Activated T-cell treated with anti-CD3 and anti-CD28 coated beads for 1 hour (primary cell): ENCODE measurements at regions not wholly inside any gene's neighbourhood (a gene's known extent, or its start where the extent isn't known, plus 50 kb on each side); places are given as distances from the start of the nearest gene placed in this dataset.

ENCODE experiments used
- DNase-seq: peaks from one replicate; pipeline ENCODE4 v3.0.0-alpha.2; 2020; ENCODE audit warnings: low read depth

DNA sequence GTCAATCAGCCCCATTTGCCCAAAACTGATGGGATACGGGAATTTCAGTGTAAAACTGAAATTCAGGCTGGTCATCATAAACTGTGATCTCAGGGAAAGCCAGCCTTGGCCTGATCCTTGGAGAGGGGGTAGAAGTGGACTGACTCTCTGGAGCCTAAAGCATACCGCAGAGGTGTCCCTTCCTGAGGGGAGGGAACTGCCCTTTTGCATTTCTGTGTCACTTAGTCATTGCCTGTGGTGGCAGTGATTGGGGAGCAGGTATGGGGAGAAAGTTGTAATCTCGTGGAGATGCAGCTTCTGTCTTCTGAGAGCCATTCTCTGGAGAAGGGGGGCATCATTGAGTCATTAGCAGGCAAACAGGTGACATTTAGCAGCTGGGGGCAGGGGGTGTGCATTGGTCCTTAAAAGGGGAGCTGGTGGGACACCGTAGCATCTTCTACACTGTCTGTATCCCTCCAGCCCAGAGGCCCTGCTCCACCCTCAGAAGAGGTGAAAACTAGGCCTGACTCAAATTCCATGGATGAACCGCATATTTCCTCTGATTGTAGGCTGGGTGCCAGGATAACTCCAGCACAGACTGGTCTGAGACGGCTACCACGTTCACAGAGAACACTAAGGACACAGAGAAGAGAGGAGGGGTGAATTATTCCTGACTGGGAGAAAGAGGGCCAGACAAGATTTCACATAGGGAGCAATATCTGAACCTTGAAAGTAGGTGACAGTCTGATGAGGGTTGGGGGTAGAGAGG, 143.3 kb downstream of the SEC61B start:
- no peak for DNase-seq

- no peak for DNase-seq
Measured at GRCh38 chr9:99366183-99366582, 144.1 kb downstream of the SEC61B start.

GRCh38 chr9:99366621-99367020, 144.5 kb downstream of the SEC61B start:
- DNase-seq, result no peak

- DNase-seq, result no peak
Measured at GRCh38 chr9:99368341-99369326, 146.6 kb downstream of the SEC61B start.

GRCh38 chr9:99369327-99369722, 147.2 kb downstream of the SEC61B start:
- DNase-seq, result no peak

GRCh38 chr9:99370376-99370775, 148.3 kb downstream of the SEC61B start:
- no peak for DNase-seq

GRCh38 chr9:99371376-99371775, 149.3 kb downstream of the SEC61B start:
- DNase-seq, result no peak

- DNase-seq, result no peak
Measured at GRCh38 chr9:99373912-99374311, 151.8 kb downstream of the SEC61B start.

DNA sequence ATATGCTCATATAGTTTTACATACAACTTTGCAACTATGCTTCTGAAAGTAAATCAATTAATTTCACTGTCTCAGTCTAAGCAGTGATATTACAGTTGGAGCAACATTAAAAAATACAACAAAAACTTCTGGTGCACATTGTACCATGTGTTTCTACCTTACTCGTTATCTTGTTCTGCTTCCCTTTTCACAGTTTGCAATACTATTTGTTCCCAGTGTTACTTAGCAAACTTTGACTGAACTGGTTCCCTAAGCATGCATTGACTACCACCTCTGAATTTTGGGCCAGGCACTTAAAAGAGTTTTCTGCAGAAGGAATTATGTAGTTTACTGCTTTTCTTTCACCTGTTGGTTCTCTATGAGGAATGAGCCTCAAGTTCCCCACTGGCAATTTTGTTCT, 152.7 kb downstream of the SEC61B start:
- no peak for DNase-seq

DNA sequence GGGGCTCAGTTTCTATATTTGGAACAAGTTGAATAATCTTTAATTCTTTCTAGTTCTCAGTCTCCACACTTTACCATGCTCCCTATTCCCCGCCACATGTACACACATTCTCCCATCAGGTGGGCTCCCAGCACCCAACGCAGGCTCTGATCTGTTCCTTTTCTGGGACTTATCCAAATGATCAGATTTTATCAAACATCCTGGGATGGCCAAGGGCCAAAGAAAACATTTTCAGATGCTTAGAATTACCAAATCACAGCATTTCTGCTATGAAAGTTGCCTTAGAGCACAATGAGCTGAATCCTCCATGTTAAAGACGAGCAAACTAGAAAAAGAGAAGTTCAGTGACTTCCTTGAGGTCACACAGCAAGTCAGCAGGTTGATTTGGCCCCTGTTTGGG, 153.4 kb downstream of the SEC61B start:
- no peak for DNase-seq

DNA sequence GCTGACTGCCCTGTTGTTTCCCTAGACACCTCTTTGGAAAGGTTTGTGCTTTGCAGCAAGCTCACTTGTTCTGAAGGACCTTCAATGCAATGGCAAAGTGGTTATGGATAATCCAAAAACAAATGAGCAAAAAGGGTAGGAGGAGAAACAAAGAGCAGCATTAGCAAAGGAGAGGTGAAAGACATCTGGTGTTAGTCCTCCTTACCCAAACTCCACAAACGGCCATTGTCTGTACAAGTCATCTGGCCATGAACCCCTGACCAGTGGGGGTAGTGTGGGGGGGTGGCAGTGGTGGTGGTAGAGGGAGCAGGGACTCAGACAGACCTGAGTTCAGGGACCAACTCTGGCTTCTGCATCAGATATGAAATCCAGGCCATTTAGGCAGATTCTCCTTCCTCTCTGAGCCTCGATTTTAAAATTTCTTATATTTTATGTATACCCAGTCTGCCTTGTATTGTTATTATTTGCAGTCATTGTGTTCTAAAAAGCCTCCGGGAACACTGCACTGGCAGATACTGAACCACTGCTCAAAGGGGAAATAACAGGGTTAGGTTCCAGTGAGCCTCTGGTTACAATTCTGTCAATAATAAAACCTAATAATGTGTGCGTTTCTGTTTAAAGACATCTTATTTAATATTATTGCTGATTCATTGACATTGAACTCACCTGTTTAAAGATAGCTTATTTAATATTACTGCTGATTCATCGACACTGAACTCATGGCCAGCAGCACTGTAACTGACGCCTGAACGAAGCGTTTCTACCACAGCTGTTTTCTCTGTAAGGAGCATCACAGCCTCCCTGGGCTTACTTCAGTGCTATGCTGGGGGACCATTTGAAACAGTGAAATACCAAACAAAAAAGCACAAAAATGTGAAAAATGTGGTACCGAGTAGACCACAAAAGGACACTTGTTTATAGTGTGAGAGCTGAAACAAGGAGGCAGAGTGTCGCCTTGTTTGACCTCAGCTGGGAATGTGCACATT, 156.0 kb downstream of the SEC61B start:
- DNase-seq, result no peak

DNA sequence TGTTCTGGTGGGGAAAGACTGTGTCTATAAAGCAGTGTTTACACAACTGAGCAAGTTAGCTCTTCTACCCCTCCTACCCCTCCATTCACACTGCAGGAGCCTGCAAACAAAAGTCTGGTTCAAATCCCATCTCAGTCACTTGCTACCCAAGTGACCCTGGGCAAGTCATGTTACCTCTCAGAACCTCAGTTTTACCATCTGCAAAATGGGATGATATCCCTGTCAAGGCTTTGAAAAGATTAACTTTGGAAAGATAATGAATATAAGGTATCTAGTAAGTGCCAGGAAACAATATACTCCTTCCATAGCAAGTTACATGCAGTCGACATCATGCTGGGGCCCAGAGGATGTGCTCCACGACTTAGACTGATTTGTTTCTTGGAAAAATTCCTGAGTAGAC, 161.5 kb downstream of the SEC61B start:
- DNase-seq, result no peak

DNA sequence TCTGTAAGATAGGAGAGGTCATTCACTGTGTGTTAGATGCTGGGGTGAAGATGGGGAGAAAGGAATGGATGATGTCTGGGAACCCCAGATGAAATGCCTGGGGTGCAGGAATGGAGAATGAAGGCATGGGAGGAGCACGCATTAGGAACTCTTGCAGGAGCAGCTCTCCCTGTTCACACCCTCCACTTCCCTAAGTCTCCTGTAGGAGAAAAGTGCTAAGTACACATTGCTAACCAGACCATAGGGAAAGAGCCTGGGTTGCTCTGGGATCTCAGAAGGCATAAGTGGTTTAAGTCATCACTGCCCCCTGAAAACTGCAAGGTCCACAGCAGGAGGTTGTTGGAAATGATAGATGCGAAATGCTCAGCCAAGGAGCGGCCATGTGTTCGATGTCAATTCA, 163.1 kb downstream of the SEC61B start:
- DNase-seq, result no peak

GRCh38 chr9:99385814-99386279, 163.8 kb downstream of the SEC61B start:
- DNase-seq, result no peak

- DNase-seq, result no peak
Measured at GRCh38 chr9:99387431-99387830, 165.3 kb downstream of the SEC61B start.

GRCh38 chr9:99389087-99390033, 167.3 kb downstream of the SEC61B start:
- DNase-seq, result no peak

DNA sequence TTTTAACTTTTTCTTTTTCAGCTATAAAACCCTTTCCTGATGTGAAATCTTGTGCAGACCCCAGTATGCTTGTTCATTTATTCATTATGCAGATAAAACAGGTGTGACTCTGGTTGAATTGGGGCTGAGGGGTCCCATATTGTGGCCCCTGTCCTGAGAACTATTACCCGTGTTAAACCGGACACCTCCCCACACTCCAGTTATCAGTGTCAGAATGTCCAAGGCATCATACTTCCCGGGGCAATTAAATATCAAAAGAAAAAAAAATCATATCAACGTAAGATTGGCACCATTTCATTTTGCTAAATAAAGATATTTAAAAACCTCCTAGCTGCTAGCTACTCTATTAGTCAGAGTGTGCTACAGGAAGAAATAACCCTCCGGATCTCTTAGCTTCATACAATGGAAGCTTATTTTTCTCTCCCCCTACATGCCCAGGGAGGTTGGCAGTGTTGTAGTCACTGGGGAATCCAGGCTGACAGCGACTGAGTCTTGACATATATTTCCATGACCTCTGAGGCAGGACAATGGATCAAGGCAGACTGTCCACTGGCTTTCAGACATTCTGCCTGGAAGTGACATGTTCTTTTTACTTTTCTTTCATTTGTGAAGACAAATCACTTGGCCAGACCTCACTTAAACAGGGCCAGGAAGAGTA, 170.0 kb downstream of the SEC61B start:
- DNase-seq, result no peak

GRCh38 chr9:99392986-99393385, 170.9 kb downstream of the SEC61B start:
- no peak for DNase-seq

DNA sequence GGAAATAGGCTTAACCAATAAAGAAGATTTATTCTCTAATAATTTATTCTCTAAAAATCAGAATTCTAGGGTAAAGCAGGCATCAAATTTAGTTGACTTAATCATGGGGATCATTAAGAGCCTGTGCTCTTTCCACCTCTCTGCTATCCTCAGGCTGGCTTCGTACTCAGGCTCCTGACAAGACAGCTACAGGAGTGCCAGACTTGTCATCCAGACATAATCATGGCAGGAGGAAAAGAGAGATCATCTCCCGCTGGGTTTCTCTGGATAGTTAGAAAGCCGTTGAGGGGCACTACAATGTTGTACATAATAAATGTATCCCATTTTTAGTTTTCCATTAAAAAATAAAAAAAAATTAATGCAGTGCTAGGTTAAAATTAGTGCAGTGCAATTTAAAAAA, 171.9 kb downstream of the SEC61B start:
- DNase-seq, result no peak

GRCh38 chr9:99398241-99398640, 176.2 kb downstream of the SEC61B start:
- no peak for DNase-seq
